CD4-positive, alpha-beta T cell treated with Interleukin-1 beta for 1 hour (primary cell): ENCODE measurements at regions not wholly inside any gene's neighbourhood (a gene's known extent, or its start where the extent isn't known, plus 50 kb on each side); places are given as distances from the start of the nearest gene placed in this dataset.
A peak's percentile ranks its signal among the peaks of the same experiment; 100 is the strongest.

Experiments
- DNase-seq, 2 donors: peaks; one replicate each; pipeline ENCODE4 v3.0.0-alpha.2; 2020 to 2022

DNA sequence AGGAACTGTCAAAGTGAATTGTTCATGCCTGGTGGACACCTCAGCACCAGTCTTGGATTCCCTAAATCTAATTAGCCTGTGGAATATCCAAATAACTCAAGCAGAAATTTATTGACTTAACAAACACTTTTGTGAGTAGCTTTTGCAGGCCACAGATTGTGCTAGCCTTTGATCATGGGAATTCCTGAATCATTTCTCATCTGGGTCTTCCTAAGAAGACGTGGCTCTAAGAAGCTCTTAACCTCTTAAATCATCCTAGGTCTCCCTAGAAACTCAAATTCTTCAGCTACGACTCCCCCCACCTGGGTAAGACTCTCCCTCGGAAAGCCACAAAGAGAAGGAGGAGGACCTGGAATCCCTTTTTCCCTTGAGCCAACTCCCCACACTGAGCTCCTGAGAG is 53.8 kb upstream of the PSEN2 start:
- DNase-seq: no peak

DNA sequence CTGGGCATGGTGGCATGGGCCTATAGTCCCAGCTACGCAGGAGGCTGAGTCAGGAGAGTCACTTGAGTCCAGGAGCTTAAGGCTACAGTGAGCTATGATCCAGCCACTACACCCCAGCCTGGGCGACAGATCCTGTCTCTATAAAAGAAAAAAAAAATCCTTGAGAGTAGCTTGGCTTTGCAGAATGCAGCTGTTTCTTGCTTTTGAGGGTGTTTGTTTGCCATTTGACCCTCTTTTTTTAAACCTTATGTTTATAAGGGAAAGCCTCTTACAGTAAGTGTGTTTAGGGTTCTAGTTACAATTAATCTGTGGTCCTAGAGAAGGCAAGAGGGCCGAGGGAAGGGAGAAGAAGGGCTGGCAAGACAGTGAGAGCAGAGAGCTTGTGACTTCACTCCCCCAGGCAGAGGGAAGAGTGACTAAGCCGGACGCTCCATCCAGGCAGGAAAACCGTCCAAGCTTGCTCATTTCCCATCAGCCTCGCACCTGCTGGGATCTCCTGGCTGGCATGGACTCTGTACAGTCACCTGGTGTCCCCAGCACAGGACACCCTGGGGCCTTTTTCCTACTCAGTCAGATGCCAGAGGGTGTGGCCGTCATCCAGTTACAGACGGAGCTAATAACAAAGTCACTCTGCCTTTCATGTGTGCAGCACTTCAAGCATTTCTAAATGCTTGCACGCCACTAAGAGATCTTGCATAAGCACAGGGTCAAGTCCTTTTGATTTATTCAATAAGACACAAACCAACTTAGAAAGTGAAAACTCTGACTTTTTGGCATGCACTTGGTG is 55.5 kb upstream of the PSEN2 start:
- no peak for DNase-seq

DNA sequence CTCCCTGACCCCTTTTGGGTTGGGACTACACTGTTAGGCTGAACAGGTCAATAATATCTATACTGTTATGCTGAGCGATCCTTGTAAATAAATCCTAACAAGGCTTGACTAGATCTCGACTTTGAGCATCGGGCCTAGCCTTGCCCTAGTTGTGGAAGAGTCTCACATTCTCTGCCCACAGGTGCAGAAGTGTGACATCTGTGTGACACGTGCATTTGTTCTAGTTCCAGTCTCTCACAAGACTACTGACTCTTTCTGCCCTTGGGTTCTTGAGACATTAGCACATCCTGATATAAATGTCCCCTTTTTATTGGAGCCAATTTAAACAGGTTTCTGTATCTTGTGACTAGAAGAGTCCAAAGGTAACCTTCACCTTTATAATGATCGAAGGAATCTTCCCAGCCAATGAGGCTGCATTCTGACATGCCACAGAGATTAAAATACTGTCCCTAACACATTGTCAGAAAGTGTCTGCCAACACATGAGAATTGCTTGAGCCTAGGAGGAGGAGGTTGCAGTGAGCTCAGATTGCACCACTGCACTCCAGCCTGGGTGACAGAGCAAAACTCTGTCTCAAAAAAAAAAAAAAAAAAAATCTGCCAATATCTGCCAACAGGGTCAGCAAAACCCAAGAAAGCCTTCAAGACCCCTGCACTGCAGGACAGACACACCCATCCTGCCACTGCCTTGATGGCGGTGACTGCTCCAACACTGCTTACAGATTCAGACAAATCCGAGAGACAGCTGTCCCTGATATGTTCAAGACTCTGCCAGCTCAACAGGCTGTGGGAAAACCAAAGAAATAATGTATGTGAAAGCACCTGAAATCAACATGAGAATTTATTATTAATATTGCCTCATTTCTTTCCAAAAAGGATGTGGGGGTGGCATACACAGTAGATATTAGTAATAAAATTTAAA is 56.5 kb upstream of the PSEN2 start:
- no peak for DNase-seq

DNA sequence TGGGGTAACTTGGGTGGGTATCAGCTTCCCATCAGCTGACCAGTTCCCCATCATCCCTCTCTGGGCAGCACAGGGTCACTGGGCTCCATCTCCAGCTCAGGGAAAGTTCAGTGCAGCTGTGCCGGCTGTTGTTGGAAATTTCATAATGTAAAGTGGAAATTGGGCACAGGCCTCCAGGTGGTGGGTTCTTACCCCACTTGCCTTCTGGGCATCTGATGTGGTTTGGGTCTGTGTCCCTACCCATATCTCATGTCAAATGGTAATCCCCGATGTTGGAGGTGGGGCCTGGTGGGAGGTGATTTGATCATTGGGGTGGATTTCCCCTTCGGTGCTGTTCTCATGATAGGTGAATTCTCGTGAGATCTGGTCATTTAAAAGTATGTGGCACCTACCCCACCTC is 59.7 kb upstream of the PSEN2 start:
- DNase-seq: no peak

DNA sequence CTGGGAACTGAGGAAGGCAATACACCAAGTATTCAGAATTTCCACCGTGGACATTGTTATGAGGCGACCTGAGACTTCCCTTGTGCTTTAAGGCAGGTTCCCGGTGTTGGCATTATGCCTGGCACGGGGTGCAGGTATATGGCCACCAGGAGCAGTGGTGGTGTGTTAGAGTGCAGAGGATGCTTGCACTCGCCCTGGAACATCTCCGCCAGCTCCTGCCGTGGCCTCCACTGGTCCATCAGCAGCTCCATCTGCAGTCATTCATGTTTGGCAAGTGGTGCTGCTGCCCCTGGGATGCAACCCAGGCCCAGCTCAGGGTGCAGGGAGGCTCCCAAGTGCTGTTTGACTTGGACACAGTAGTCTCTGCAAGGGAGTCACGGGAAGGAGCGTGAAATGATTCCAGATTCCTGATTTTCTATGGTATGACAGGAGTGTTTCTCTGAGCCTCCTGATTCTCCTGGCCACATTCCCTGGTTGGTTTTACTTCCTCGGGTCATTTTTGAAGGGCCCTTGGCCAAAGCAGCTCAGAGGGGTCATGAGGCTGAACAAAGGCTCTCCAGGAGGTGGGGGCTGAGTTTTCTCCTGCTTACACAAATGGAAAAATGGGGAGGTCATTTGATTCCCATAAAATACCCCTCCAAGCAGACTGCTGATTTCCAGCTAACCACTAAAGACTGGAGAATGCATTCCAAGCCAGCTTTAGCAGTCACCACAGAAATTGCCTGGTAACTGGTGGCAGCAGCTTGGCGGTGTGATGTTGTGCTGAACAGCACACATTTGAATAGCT is 60.4 kb upstream of the PSEN2 start:
- no peak for DNase-seq

DNA sequence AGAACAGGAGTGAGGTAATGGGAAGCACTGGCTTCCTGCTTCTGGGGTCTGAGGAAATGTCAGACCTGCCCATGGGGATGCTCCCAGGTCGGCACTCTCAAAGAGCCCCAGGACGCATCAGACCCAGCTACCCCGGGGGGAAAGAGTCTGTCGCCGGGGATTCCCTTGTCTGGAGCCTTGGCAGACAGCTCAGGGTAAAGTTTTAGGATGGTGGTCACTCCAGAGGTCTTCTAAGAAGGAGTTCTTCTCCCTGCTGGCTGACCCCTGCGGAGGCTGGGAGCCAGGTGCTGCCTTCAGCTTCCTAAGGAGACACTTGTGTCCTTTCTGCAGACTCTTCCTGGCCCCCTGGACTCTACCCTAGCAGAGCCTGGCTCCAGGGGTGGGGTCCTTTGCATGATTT is 61.9 kb upstream of the PSEN2 start:
- DNase-seq: no peak

DNA sequence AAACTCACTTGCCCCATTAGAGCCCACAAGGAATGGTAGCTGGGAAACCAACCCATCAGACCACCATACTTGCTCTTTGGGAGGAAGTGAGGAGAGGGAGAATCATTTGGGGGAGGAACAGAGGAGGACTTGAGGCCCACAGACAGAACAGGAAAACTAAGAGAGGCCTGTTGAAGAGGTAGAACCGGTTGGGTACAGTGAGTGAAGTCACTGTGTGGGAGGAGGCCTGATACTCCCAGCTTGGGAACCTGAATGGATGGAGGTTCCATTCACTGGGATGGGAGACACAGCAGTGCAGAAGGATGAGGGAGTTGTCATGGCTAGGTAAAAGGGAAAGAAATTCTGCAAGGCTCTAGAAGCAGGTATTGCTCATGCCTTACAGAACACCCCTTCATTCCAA is 63.4 kb upstream of the PSEN2 start:
- DNase-seq: no peak

DNA sequence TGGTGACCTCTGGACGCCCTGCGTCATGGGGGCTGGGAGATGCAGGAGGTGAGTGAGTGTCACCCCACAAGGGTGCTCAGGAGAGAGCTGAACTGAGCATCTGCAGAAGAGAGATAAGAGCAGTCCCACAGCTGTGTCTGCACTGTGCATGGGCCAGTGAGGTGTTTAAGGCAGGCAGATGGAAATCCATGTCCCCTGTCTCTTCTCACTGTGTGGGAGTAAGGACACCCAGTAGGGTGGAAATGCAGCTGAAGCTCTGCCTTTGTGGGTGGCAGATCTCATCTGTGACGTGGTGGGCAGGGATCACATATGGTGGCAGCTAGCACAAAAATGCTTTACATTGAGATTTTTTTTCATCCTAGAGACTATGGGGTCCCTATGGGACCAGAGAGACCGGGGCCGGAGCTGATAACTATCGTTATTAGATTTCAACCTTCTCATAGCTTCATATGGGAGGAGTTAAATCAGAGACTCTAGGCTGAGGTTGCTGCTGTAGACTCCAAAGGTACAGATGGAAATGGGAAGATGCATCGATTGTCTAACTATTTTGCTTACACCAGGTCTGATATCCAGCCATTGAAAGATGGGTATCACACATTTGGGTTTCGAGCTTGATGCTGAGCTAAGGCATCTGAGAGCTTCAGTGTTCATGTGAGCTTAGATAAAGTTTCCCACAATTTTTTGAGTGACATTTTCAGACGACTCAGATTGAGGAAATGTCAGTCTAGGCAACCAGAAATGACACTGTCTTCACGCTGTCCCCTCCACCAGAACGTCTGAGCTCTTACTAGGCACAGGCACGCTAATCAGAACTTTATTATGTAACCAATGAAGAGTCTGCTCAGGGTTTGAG is 65.3 kb upstream of the PSEN2 start:
- no peak for DNase-seq

DNA sequence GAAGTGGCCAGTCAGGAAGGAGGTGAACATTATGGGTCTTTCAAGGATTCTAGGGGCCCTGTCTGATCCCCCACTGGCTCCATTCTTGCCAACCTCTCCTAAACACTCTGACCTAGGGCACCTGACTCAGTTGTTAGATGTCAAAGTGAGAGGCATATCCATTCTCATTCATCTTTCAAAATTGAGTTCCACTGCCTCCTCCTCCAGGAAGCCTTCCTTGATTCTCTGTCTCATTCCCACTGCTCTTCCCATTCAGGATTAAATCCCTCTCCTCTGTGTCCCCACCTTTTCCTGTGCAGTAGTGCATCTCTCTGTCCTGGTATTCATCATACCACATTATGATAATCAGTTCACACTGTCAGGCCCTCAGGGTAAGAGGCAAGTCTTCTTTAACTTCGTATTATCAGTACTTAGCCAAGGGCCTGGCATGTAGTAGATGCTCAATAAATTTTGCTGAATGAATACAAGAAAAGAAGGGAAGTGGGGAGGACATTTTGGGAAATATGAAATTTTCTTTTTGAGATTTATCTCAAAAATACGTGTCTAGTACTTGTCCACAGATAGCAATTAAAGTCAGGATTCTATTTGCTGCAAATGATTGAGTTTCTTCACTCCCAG is 61.8 kb upstream of the ITPKB start:
- DNase-seq: no peak

DNA sequence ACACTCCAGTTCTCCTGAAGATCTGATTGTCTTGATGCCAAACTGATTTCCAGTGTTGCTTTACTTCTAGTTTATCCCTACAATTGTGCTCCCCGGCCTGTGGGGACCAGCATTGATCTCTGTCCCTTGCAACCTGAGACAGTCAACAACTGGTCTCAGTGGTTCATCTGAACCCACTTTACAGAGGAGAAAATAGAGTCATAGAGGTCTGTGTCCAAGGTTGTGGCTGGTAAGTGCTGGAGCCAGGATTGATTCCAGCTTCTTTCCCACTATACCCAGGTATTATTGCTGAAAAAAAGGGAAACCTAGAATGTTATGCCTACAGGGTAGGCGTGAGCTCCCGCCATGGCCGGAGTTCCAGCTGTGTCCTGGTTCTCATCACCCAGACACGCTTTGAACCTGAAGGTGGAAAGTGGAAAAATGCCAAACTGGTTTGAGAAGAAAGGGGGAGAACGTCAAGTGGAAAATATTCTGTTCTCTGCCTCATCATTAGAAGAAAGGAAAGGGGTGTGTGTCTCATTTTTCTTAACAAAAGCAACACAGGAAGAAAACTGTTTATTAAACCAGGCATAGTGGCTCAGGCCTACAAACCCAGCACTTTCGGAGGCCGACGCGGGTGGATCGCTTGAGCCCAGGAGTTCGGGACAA is 60.7 kb upstream of the ITPKB start:
- DNase-seq: no peak

DNA sequence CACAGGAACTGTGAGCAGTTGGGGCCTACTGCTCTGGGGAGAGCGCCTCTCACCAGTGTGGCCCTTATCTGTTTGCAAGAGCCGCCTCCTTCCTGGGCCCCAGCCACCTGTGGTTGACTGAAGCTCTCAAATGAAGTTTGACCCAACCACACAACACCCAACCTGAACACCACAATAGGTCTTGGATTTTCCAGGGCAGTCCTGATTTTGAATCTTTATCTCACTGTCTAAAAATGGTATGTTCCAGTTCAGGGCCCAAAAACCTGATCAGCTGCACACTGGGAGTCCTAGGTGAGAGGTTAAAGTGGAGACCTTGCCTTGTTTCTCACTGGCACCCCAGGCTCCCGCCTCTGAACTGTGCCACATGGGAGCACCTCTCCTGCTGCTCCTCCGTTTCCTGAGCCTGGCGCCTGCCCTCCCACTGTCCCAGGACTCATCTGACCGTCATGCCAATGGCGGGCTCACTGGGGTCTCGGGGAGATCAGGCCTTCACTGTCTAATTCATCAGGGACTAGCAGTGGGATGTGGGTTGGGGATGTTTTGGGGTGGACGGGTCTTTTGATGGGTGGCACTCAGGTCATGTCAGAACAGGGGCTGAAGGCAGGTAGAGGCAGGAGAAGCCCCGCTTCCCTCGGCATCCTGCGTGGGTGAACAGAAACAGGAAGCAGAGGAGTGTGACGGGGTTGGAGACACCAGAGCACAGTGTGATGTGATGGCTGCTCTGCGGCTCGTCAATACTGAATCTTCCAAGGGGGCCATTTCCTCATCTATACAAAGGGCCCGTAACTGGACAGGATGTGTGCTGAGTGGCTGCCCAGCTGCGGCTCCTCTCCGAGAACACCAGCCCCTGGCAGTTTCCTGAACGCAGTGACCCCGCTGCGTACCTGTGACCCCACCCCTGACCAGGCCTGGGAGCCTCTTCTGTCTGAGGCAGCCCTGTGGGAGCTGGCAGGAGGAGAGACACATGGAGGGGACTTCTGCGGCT is 59.6 kb upstream of the ITPKB start:
- peak; percentile 73 to 75 for DNase-seq

DNA sequence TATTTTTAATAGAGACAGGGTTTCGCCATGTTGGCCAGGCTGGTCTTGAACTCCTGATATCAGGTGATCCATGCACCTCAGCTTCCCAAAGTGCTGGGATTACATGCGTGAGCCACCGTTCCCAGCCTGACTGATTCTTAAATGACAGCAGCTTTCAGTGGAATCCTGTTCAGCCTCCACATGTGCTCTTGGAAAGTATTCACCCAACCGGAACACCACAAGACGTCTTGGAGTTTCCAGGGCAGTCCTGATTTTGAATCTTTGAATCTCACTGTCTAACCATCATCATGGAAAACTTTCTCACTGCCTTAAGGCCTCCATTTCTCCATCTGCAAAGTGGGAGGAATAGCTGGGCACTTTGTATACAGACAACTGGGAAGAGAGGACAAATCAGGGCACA is 58.1 kb upstream of the ITPKB start:
- no peak for DNase-seq

DNA sequence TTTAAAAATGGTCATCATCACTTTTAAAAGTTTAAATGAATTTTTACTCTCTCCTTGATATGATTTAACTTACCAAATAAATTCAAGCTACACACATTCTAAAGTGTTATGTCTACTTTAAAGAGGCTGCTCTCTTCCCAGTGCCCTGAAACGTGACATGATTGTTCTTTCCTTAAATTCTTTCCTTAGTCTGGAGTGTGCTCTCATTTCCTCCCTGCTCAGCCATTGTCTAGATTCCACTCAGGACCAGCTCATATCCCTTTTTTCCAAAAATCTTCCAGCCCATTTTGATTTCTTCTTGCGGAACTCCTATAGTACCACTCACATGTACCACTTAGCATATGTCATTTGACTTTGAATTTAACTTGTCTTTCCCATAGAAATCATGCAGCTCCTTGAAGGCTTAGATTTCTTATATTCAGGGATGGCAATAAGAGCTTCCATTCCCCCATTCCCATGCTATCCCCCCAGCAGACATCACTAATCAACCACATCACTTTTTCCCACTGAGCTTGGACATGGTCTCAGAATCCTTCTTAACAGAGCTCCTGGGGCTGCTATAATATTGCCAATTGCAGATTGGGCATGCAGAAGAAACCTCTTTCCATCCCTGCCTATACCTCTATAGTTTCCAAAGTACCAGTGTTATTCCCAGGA is 54.7 kb upstream of the ITPKB start:
- no peak for DNase-seq

DNA sequence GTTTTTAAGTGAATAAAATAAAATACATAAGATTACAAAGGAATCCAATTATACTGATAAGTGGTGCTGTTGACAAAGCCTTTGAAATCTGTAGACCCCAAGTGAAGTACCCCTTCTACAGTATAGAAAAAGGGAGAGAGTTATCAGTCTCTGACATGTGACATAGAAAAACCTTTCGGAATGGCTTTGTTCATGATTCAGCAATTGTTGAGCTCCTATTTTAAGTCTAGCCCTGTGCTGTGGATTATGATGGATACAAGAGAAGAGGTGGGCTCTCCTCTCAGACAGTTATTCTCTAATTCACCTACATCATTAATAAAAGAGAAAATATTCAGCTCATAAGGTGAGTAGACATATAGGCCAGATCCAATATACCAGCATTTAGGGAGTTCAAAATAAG is 53.3 kb upstream of the ITPKB start:
- DNase-seq: no peak

DNA sequence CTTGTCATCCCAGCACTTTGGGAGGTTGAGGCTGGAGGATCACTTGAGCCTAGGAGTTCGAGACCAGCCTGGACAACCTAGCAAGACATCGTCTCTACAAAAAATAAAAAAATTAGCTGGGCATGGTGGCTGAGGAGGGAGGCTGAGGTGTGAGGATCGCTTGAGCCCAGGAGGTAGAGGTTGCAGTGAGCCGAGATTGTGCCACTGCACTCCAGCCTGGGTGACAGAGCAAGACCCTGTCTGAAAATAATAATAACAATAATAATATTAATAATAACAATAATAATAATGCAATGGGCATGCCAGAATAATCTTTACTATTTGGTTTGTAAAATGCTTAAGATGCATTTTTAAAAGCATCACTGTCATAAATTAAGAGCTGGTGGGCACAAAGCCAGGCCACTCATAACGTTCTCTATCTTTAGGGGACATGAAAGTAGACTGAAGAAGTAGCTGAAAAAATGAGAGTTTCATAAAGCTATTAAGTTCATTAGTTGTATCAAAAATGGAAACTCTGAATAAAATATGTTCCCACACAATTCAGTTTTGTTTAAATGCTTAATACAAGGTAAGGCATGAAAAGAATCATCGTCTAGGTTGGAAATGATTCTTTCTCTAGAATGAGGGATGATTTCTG is 51.6 kb upstream of the ITPKB start:
- DNase-seq: no peak

DNA sequence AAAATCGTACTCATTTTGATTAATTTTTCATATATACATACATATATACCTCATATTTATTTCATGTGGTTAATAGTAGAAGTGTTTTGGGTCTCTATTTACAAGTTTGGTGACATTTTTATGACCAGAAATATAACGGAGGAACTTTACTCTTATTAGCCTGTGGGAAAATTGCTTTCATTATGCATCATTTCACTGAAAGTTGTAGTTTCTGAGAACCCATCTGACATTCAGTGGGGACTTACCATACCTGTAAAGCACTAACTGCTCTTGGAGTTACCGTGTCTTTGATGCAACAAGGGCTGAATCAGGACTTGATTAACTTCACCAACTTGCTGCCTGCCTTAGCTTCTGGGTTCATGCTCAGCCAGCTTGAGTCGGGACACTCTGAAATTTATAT is 49.9 kb upstream of the ITPKB start:
- no peak for DNase-seq
